ENCODE measurements at regions not wholly inside any gene's neighbourhood (a gene's known extent, or its start where the extent isn't known, plus 50 kb on each side); places are given as distances from the start of the nearest gene placed in this dataset.

DNA sequence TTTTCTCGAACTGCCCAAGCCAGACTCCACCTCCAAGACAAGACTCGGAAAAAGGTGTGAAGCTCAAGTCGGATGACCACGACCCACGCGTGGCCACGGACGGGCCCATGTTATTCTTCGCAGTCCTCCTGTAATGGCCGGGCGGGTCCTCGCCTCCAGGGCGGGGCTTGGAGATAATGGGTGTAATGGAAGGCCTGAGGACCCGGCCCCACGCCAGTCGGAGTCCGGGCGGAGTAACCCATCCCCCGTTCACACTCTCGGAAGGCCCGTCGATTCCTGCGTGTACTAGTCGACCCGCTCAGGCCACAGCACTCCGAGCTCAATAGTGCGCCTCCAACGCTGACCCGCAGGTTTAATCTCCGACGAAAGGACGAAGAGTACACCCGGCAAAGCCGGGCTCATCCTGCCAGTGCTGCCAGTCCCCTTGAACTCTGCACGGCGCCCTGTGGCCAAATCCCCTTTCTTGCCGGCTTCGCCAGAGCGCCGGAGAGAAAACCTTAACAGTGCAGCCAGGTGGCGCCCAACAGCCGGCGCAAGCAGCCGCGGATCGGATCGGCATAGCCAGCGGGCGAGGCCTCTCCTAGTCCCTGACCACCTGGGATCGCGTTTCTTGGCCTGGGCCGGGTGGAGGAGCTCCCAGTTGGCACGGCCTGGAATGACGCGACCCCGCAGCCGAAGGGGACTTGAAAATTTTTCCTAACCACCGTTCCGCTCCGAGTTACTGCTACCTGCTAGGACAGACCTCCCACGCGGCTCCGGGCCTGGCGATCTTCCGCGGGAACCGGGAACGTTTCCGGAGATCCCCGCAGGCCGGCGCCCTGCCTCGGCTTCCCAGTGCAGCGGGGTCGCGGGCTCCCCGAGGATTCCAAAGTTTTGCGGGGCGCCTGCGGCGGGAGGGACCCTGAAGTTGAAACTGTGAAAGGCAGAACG is 762.0 kb downstream of the KCNJ18 start:
- no peak for TF ChIP-seq FOXM1 (IDR thresholded peaks at IDR 0.05; ENCODE audit: borderline replicate concordance)
- no peak for TF ChIP-seq CTBP1 (IDR thresholded peaks at IDR 0.05; ENCODE audit: borderline replicate concordance)
- TF ChIP-seq SP1 (IDR thresholded peaks at IDR 0.05): no peak
- no peak for TF ChIP-seq L3MBTL2 (conservative IDR thresholded peaks at IDR 0.05)
- TF ChIP-seq BHLHE40 (IDR thresholded peaks at IDR 0.05; ENCODE audit: borderline replicate concordance): no peak
- no peak for TF ChIP-seq SUZ12 (IDR thresholded peaks at IDR 0.05)
- TF ChIP-seq TARDBP (IDR thresholded peaks at IDR 0.05): no peak
- TF ChIP-seq HDGF (IDR thresholded peaks at IDR 0.05; ENCODE audit: borderline replicate concordance): no peak
- no peak for TF ChIP-seq NFRKB (IDR thresholded peaks at IDR 0.05)
- no peak for TF ChIP-seq ZNF384 (IDR thresholded peaks at IDR 0.05)
- TF ChIP-seq ARNT (IDR thresholded peaks at IDR 0.05): no peak
- TF ChIP-seq FOXA1 (IDR thresholded peaks at IDR 0.05): no peak
- TF ChIP-seq LEF1 (IDR thresholded peaks at IDR 0.05; ENCODE audit: borderline replicate concordance): no peak

All from HEK293T (cell line).